HEK293 (cell line): ENCODE measurements at regions not wholly inside any gene's neighbourhood (a gene's known extent, or its start where the extent isn't known, plus 50 kb on each side); places are given as distances from the start of the nearest gene placed in this dataset.

Source experiments
- CTCF ChIA-PET: fragments of 350-600 bp; formaldehyde crosslinking; extraction: SDS; loops from one replicate; lab custom pipeline; 2021; ENCODE audit warnings: antibody characterized with exemption; lab: Yijun Ruan, JAX
- POLR2A ChIA-PET: fragments of 300-600 bp; formaldehyde crosslinking; extraction: SDS; loops from one replicate; lab custom pipeline; 2020; ENCODE audit warnings: antibody characterized with exemption, inconsistent platforms; lab: Yijun Ruan, JAX
- H3K27ac ChIP-seq: fragments of 200-500 bp; sonication (Bioruptor generic); 2 replicates; pipeline ENCODE4 v1.5.1; 2014; ENCODE audit warnings: low read depth, low read length, control low read depth, inconsistent platforms; ENCODE audit errors: extremely low read depth
- H3K36me3 ChIP-seq, 2 experiments: fragments of 200-500 bp in 1 of 2; sonication (Bioruptor generic) in 1 of 2; 1 replicate in 1 of 2; 2 replicates in 1 of 2; pipeline ENCODE4 v1.5.1; 2014 to 2017; ENCODE audit warnings: inconsistent platforms in 2 of 2, low read length in 2 of 2; ENCODE audit not compliant: control insufficient read depth in 2 of 2, insufficient read depth in 1 of 2
- H3K4me1 ChIP-seq: fragments of 200-500 bp; sonication (Bioruptor generic); 2 replicates; pipeline ENCODE4 v1.5.1; 2014; ENCODE audit warnings: mild to moderate bottlenecking, low read length, inconsistent platforms; ENCODE audit not compliant: control insufficient read depth, insufficient read depth
- H3K4me3 ChIP-seq: 2 replicates; pipeline ENCODE4 v1.5.1; 2011; ENCODE audit warnings: low read depth, mild to moderate bottlenecking, control low read depth, low read length, moderate library complexity
- H3K9me3 ChIP-seq: fragments of 200-500 bp; sonication (Bioruptor generic); 2 replicates; pipeline ENCODE4 v1.5.1; 2014; ENCODE audit warnings: low read depth, low read length, inconsistent platforms; ENCODE audit not compliant: control insufficient read depth, insufficient read depth
- HOXD13 ChIP-seq: sonication (generic); formaldehyde crosslinking; IDR thresholded peaks from 2 replicates; pipeline ENCODE4 v1.8.0; 2022; ENCODE audit warnings: missing genetic modification reagents, borderline replicate concordance
- PATZ1 ChIP-seq: fragments of 450-650 bp; formaldehyde crosslinking; IDR thresholded peaks from 2 replicates; pipeline ENCODE4 v1.5.1; 2016; ENCODE audit warnings: missing biosample characterization, missing genetic modification characterization
- PRDM10 ChIP-seq: fragments of 450-650 bp; formaldehyde crosslinking; IDR thresholded peaks from 2 replicates; pipeline ENCODE4 v1.5.1; 2016; ENCODE audit warnings: missing biosample characterization, missing genetic modification characterization
- SCRT1 ChIP-seq: fragments of 450-650 bp; formaldehyde crosslinking; IDR thresholded peaks from 2 replicates; pipeline ENCODE4 v1.5.1; 2016; ENCODE audit warnings: missing biosample characterization, missing genetic modification characterization, borderline replicate concordance
- ZBTB20 ChIP-seq: fragments of 450-650 bp; formaldehyde crosslinking; IDR thresholded peaks from 2 replicates; pipeline ENCODE4 v1.5.1; 2016; ENCODE audit warnings: missing biosample characterization, missing genetic modification characterization
- ZNF112 ChIP-seq: fragments of 450-650 bp; formaldehyde crosslinking; IDR thresholded peaks from 2 replicates; pipeline ENCODE4 v1.5.0; 2017; ENCODE audit warnings: missing biosample characterization, missing genetic modification characterization
- ZNF138 ChIP-seq: fragments of 450-650 bp; formaldehyde crosslinking; IDR thresholded peaks from 2 replicates; pipeline ENCODE4 v1.5.1; 2016; ENCODE audit warnings: missing biosample characterization, missing genetic modification characterization, borderline replicate concordance
- ZNF157 ChIP-seq: fragments of 450-650 bp; formaldehyde crosslinking; IDR thresholded peaks from 2 replicates; pipeline ENCODE4 v1.5.1; 2016; ENCODE audit warnings: missing biosample characterization, missing genetic modification characterization
- ZNF169 ChIP-seq: fragments of 450-650 bp; formaldehyde crosslinking; IDR thresholded peaks from 2 replicates; pipeline ENCODE4 v1.5.1; 2016; ENCODE audit warnings: missing biosample characterization, missing genetic modification characterization
- ZNF202 ChIP-seq: fragments of 450-650 bp; formaldehyde crosslinking; IDR thresholded peaks from 2 replicates; pipeline ENCODE4 v1.5.1; 2016; ENCODE audit warnings: missing biosample characterization, missing genetic modification characterization, borderline replicate concordance
- ZNF248 ChIP-seq: fragments of 450-650 bp; formaldehyde crosslinking; IDR thresholded peaks from 2 replicates; pipeline ENCODE4 v1.5.1; 2017; ENCODE audit warnings: missing biosample characterization, missing genetic modification characterization
- ZNF311 ChIP-seq: fragments of 450-650 bp; formaldehyde crosslinking; IDR thresholded peaks from 2 replicates; pipeline ENCODE4 v1.5.1; 2017; ENCODE audit warnings: missing biosample characterization, missing genetic modification characterization, borderline replicate concordance
- ZNF600 ChIP-seq: fragments of 450-650 bp; formaldehyde crosslinking; IDR thresholded peaks from 2 replicates; pipeline ENCODE4 v1.5.1; 2016; ENCODE audit warnings: missing biosample characterization, missing genetic modification characterization
- ZNF677 ChIP-seq: fragments of 450-650 bp; IDR thresholded peaks from 2 replicates; pipeline ENCODE4 v1.5.0; 2018; ENCODE audit warnings: missing biosample characterization, mild to moderate bottlenecking, missing genetic modification characterization, moderate library complexity
- ZNF830 ChIP-seq: fragments of 450-650 bp; IDR thresholded peaks from 2 replicates; pipeline ENCODE4 v1.5.0; 2018; ENCODE audit warnings: missing biosample characterization, missing genetic modification characterization, low read depth, mild to moderate bottlenecking, moderate library complexity
- ZNF843 ChIP-seq: fragments of 450-650 bp; formaldehyde crosslinking; IDR thresholded peaks from 2 replicates; pipeline ENCODE4 v1.5.1; 2016; ENCODE audit warnings: missing biosample characterization, missing genetic modification characterization
- TF ChIP-seq, protein P1 (sequence below): fragments of 450-650 bp; formaldehyde crosslinking; IDR thresholded peaks from 2 replicates; pipeline ENCODE4 v1.5.1; 2017; ENCODE audit warnings: missing biosample characterization, mild to moderate bottlenecking, missing genetic modification characterization, moderate library complexity
- TF ChIP-seq, protein P2 (sequence below): fragments of 450-650 bp; formaldehyde crosslinking; optimal IDR thresholded peaks from 2 replicates; pipeline ENCODE3; 2016; ENCODE audit warnings: missing biosample characterization, mild to moderate bottlenecking, missing genetic modification characterization
- TF ChIP-seq, protein P3 (sequence below): fragments of 450-650 bp; formaldehyde crosslinking; IDR thresholded peaks from 2 replicates; pipeline ENCODE4 v1.5.1; 2017; ENCODE audit warnings: missing biosample characterization, missing genetic modification characterization

DNA sequence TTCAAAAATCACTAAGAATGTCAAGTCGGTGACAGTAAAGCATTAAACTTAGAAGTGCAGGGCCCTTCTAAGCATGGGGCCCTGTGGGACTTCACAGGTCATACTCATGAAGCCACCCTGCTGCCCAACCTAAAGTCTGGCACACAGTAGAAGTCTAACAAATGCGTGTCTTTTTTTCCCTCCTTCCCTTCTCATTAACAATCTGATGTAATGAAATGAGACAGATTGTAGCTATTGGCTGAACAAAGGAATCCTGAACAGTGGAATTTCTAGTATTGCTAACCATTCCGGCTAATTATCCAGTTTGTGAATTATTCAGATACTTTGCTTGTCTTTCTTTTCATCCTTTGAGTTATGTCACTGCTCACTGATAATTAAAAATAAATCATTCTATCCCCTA is 369.9 kb downstream of the WDR11 start (continued):
- TF ChIP-seq, protein P1, sequence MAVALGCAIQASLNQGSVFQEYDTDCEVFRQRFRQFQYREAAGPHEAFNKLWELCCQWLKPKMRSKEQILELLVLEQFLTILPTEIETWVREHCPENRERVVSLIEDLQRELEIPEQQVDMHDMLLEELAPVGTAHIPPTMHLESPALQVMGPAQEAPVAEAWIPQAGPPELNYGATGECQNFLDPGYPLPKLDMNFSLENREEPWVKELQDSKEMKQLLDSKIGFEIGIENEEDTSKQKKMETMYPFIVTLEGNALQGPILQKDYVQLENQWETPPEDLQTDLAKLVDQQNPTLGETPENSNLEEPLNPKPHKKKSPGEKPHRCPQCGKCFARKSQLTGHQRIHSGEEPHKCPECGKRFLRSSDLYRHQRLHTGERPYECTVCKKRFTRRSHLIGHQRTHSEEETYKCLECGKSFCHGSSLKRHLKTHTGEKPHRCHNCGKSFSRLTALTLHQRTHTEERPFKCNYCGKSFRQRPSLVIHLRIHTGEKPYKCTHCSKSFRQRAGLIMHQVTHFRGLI (tag by site-specific recombination): no peak
- no peak for TF ChIP-seq ZNF202 (tag by site-specific recombination)
- TF ChIP-seq ZNF600 (tag by site-specific recombination): no peak
- no peak for TF ChIP-seq ZNF138

- H3K4me3 ChIP-seq: no peak overlapping the region
- CTCF ChIA-PET: interaction anchor here (0.6 kb wide), 1 partner anchor 24 kb away, joined by 3 read pairs; no protein-coding TSS in a partner anchor
- TF ChIP-seq, protein P2, sequence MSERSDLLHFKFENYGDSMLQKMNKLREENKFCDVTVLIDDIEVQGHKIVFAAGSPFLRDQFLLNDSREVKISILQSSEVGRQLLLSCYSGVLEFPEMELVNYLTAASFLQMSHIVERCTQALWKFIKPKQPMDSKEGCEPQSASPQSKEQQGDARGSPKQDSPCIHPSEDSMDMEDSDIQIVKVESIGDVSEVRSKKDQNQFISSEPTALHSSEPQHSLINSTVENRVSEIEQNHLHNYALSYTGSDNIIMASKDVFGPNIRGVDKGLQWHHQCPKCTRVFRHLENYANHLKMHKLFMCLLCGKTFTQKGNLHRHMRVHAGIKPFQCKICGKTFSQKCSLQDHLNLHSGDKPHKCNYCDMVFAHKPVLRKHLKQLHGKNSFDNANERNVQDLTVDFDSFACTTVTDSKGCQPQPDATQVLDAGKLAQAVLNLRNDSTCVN (tag by site-specific recombination): no peak
- TF ChIP-seq, protein P3, sequence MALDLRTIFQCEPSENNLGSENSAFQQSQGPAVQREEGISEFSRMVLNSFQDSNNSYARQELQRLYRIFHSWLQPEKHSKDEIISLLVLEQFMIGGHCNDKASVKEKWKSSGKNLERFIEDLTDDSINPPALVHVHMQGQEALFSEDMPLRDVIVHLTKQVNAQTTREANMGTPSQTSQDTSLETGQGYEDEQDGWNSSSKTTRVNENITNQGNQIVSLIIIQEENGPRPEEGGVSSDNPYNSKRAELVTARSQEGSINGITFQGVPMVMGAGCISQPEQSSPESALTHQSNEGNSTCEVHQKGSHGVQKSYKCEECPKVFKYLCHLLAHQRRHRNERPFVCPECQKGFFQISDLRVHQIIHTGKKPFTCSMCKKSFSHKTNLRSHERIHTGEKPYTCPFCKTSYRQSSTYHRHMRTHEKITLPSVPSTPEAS: no peak
- TF ChIP-seq ZNF157 (no peak), PATZ1 (tag by site-specific recombination) (no peak), ZNF843 (tag by site-specific recombination) (no peak), SCRT1 (tag by site-specific recombination) (no peak), ZNF830 (no peak), ZBTB20 (tag by site-specific recombination) (no peak), ZNF677 (no peak), ZNF311 (no peak), HOXD13 (CRISPR knock-in tag) (no peak), ZNF169 (no peak), PRDM10 (tag by site-specific recombination) (no peak), ZNF248 (tag by site-specific recombination) (no peak), ZNF112 (tag by site-specific recombination) (no peak)
- TF ChIP-seq, all 188 proteins: peak for 0
- Histone ChIP-seq H3K4me1 (no peaks in the 10 kb centered on the region), H3K27ac (no peak overlapping the region), H3K36me3 (no peaks in the 10 kb centered on the region), H3K9me3 (no peaks in the 10 kb centered on the region)
- POLR2A ChIA-PET: no interaction called here
Observed at GRCh38 chr10:121221991-121222390, 370.8 kb downstream of the WDR11 start.
